Testis (tissue), 2 donors: ENCODE measurements at regions not wholly inside any gene's neighbourhood (a gene's known extent, or its start where the extent isn't known, plus 50 kb on each side); places are given as distances from the start of the nearest gene placed in this dataset.

ENCODE experiments used
- CTCF ChIP-seq, 3 experiments: fragments of 450-650 bp in 2 of 3; fragments of 200-600 bp in 1 of 3; sonication (generic) in 1 of 3; IDR thresholded peaks; one replicate each; pipeline ENCODE4 v1.5.1; 2016 to 2019; ENCODE audit warnings: antibody characterized with exemption in 3 of 3, mild to moderate bottlenecking in 2 of 3, moderate library complexity in 1 of 3
- POLR2A ChIP-seq: fragments of 450-650 bp; IDR thresholded peaks from one replicate; pipeline ENCODE4 v1.6.1; 2017; ENCODE audit warnings: antibody characterized with exemption, mild to moderate bottlenecking, moderate library complexity

- TF ChIP-seq CTCF (IDR thresholded peaks at IDR 0.05) (no peak), POLR2A (no peak)
Observed at GRCh38 chr11:41996533-41996932, 537.1 kb upstream of the LRRC4C start.
